Lower leg skin (tissue), 4 donors: ENCODE measurements at regions not wholly inside any gene's neighbourhood (a gene's known extent, or its start where the extent isn't known, plus 50 kb on each side); places are given as distances from the start of the nearest gene placed in this dataset.

Experiments
- DNase-seq, 2 donors: peaks; one replicate each; pipeline ENCODE4 v3.0.0-alpha.2; 2019; ENCODE audit warnings: low spot score in 2 of 2
- H3K4me3 ChIP-seq: fragments of 200-600 bp; sonication (generic); 2 replicates; pipeline ENCODE4 v1.5.1; 2017; ENCODE audit warnings: mild to moderate bottlenecking, low read depth; ENCODE audit not compliant: poor library complexity, severe bottlenecking
- POLR2A ChIP-seq, 2 donors: fragments of 450-650 bp; IDR thresholded peaks; one replicate each; pipeline ENCODE4 v1.6.1; 2016 to 2017; ENCODE audit warnings: antibody characterized with exemption in 2 of 2, mild to moderate bottlenecking in 1 of 2, moderate library complexity in 1 of 2
- WGBS, 2 donors: methylation state at CpG; one replicate each; pipeline ENCODE4 v1.1.5; 2018; 5-methylcytosine and 5-hydroxymethylcytosine counted together
- intact Hi-C: fragments of 100-400 bp; cut with DNase I; formaldehyde crosslinking; loops from one replicate; pipeline ENCODE4 v1.15.0; 2023; ENCODE audit warnings: low total_unique reads
- TF ChIP-seq, protein P1 (sequence below), 3 donors: fragments of 450-650 bp; IDR thresholded peaks; one replicate each; pipeline ENCODE4 v1.5.1; 2016; ENCODE audit warnings: antibody characterized with exemption in 3 of 3, mild to moderate bottlenecking in 3 of 3, moderate library complexity in 2 of 3

DNA sequence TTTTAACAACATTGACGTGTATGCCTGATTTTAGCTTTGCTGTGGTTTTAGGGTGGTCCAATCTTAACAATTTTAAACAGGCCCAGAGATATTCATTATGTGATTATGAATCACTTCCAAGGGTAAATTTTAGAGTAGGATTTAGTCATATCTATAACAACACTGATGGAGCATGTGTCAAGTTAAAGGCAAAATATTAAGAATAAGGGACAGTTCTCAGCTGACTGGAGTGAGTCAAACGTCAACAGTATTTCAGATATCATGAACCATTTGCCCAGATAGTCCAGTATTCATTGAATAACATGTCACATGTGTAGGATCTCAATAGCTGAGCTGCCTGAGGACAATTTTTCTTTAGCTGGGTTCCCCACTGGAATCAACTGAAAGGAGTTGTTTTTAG lies 61.3 kb upstream of the VCX2 start:
- 66 to 68% methylated on average over 2 of the region's 2 CpGs for WGBS, 2 donors
- no peak for TF ChIP-seq POLR2A (IDR thresholded peaks at IDR 0.05)
- TF ChIP-seq, protein P1, sequence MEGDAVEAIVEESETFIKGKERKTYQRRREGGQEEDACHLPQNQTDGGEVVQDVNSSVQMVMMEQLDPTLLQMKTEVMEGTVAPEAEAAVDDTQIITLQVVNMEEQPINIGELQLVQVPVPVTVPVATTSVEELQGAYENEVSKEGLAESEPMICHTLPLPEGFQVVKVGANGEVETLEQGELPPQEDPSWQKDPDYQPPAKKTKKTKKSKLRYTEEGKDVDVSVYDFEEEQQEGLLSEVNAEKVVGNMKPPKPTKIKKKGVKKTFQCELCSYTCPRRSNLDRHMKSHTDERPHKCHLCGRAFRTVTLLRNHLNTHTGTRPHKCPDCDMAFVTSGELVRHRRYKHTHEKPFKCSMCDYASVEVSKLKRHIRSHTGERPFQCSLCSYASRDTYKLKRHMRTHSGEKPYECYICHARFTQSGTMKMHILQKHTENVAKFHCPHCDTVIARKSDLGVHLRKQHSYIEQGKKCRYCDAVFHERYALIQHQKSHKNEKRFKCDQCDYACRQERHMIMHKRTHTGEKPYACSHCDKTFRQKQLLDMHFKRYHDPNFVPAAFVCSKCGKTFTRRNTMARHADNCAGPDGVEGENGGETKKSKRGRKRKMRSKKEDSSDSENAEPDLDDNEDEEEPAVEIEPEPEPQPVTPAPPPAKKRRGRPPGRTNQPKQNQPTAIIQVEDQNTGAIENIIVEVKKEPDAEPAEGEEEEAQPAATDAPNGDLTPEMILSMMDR (IDR thresholded peaks at IDR 0.05), result no peak
- intact Hi-C loops, result no loop called here
- no peak overlapping the region for H3K4me3 ChIP-seq
- no peak for DNase-seq

DNA sequence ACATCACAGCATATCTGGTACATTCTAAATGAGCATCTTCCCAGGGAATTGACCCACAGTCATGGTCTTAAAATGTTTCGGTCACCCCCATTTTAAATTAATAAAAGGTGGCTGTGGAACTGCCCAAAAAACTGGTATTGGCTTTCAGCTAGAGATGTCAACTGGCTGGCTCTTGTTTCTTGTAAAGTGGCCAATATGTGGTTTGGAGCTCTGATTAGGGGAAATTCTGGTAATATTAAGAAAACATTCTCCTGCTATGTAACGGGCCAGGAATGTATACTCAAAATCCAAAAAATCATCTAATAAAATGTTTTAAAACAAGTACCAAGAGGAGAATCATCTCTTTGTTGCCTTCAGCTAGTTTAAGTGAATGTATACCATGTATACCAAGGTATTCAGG lies 62.0 kb upstream of the VCX2 start:
- intact Hi-C loops, result no loop called here
- H3K4me3 ChIP-seq, result no peak overlapping the region
- no peak for TF ChIP-seq POLR2A (IDR thresholded peaks at IDR 0.05)
- TF ChIP-seq, protein P1 (IDR thresholded peaks at IDR 0.05), result no peak
- WGBS, 2 donors, result 72 to 79% methylated on average over 2 of the region's 2 CpGs
- no peak for DNase-seq

DNA sequence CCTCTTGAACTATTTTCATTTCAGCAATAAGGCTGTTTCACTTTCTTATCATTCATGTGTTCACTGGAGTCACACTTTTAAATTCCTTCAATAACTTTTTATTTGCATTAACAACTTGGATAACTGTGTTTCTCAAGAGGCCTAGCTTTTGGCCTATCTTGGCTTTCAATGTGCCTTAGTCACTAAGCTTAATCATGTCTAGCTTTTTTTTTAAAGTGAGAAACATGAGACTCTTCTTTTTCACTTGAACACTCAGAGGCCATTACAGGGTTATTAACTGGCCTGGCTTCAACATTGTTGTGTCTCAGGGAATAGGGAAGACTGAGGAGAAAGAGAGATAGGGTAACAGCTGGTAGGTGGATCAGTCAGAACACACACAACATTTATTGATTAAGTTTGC lies 64.0 kb upstream of the VCX2 start:
- H3K4me3 ChIP-seq, result no peak overlapping the region
- no peak for DNase-seq
- intact Hi-C loops, result no loop called here
- no peak for TF ChIP-seq POLR2A (IDR thresholded peaks at IDR 0.05)
- TF ChIP-seq, protein P1 (IDR thresholded peaks at IDR 0.05), result no peak

DNA sequence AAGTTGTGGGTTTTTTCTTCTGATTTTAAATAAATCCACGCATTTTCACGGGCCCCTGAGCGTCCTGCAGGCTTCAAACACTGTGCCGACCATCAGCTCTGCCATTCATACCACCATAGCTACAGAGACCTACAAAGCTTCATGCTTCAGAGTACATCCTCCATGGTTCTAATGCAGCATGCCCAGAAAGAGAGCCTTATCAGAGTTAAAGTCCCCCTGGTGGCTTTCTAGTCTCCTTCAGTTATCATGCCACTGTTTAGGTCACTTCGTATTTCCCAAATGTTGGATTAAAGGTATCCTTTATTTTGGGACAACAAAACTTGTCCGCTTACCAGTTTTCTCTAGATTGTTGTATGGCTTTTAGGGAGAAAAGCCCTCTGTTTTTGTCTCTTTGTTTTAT lies 66.7 kb upstream of the VCX2 start:
- no peak overlapping the region for H3K4me3 ChIP-seq
- 87 to 97% methylated on average over 6 of the region's 6 CpGs for WGBS, 2 donors
- intact Hi-C loops, result no loop called here
- no peak for DNase-seq
- TF ChIP-seq POLR2A (IDR thresholded peaks at IDR 0.05), result no peak
- TF ChIP-seq, protein P1 (IDR thresholded peaks at IDR 0.05), result no peak

DNA sequence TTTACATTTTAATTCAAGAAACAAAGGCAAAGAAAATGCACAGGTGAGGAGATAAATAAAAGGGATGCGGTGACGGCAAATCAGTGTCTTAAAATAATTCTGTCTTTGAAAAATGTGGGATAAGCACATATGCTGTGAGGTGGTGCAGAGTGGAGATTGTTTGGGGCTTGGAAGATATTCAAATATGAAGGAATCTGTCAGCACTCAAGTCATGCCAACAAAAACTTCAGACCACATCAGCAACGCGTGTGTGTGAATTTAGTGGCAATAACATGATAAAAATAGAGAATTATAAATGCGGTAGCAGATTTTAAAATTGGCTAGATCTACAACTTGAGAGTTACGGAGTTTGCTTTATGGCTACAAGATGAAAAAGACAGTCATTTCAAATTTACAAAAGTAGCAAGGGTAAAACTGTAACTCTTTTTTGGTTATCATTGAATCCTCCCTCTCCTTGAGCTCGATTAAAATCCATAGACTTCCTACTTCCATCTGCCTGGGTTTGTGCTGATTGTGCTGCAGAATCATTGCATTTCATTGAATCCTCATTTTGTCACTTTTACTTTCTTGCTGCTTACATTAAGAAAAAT lies 71.5 kb upstream of the VCX2 start:
- 52 to 74% methylated on average over 7 of the region's 7 CpGs for WGBS, 2 donors
- H3K4me3 ChIP-seq, result no peak overlapping the region
- intact Hi-C loops, result no loop called here
- no peak for DNase-seq
- TF ChIP-seq, protein P1 (IDR thresholded peaks at IDR 0.05), result no peak
- no peak for TF ChIP-seq POLR2A (IDR thresholded peaks at IDR 0.05)

DNA sequence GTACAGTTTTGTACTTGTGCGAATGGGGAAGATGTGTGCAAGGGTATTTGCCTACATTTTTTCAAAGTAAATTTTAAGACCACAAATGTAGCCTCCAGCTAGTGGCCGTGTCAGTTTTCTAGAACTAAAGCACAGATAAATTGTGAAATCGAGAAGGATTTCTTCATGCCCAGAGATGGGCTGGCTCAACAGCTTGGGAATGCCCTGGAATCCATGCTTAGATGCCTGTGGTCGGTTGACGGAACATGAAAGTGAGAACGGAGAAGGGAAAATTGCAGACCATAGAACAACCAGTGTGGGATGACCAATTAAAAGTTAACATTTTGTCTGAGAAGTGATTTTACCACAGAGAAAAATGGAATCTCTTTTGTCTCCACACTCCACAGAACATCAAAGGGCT lies 73.2 kb upstream of the VCX2 start:
- H3K4me3 ChIP-seq, result no peak overlapping the region
- DNase-seq, result no peak
- 82 to 83% methylated on average over 6 of the region's 6 CpGs for WGBS, 2 donors
- TF ChIP-seq POLR2A (IDR thresholded peaks at IDR 0.05), result no peak
- TF ChIP-seq, protein P1 (IDR thresholded peaks at IDR 0.05), result no peak
- intact Hi-C loops, result no loop called here
